ENCODE measurements at regions not wholly inside any gene's neighbourhood (a gene's known extent, or its start where the extent isn't known, plus 50 kb on each side); places are given as distances from the start of the nearest gene placed in this dataset.

DNA sequence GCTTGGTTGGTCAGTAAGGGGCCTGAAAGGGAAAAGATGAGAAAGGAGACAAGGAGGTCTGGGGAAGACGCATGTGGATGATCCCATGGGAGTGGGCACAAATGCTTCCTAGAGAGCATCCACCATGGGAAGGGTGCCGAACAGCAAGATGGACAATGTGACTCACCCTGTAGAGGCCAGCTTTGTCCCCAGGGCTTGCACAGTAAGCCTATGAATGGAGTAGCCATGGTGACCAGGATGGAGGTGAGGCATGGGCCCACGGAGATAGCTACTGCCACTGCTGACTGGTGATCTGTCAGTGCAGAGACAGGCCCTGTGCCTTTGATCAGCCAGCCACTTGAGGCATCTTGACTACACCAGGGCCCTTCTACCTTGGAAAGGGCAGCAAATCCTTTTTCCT lies 172.6 kb downstream of the HAUS1 start:
- TF ChIP-seq, protein P1, sequence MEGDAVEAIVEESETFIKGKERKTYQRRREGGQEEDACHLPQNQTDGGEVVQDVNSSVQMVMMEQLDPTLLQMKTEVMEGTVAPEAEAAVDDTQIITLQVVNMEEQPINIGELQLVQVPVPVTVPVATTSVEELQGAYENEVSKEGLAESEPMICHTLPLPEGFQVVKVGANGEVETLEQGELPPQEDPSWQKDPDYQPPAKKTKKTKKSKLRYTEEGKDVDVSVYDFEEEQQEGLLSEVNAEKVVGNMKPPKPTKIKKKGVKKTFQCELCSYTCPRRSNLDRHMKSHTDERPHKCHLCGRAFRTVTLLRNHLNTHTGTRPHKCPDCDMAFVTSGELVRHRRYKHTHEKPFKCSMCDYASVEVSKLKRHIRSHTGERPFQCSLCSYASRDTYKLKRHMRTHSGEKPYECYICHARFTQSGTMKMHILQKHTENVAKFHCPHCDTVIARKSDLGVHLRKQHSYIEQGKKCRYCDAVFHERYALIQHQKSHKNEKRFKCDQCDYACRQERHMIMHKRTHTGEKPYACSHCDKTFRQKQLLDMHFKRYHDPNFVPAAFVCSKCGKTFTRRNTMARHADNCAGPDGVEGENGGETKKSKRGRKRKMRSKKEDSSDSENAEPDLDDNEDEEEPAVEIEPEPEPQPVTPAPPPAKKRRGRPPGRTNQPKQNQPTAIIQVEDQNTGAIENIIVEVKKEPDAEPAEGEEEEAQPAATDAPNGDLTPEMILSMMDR (IDR thresholded peaks at IDR 0.05 in 2 of 3, conservative IDR thresholded peaks at IDR 0.05 in 1 of 3; ENCODE audit: borderline replicate concordance in 1 of 3, insufficient read depth in 1 of 3, low read depth in 2 of 3, low read length in 2 of 3), result no peak
- no peak for TF ChIP-seq YY1 (IDR thresholded peaks at IDR 0.05; ENCODE audit: extremely low read depth, insufficient replicate concordance, low read depth, low read length)
- no peak for TF ChIP-seq CEBPB (IDR thresholded peaks at IDR 0.05; ENCODE audit: low read depth)
- TF ChIP-seq SIN3A (IDR thresholded peaks at IDR 0.05; ENCODE audit: low read depth), result no peak
- TF ChIP-seq, protein P2, sequence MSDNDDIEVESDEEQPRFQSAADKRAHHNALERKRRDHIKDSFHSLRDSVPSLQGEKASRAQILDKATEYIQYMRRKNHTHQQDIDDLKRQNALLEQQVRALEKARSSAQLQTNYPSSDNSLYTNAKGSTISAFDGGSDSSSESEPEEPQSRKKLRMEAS (IDR thresholded peaks at IDR 0.05), result no peak
- TF ChIP-seq JUND (IDR thresholded peaks at IDR 0.05), result no peak
- no peak for TF ChIP-seq POLR2AphosphoS5 (IDR thresholded peaks at IDR 0.05; ENCODE audit: low read depth, low read length)
- no peak for TF ChIP-seq POLR2A (IDR thresholded peaks at IDR 0.05; ENCODE audit: borderline replicate concordance, extremely low read depth, insufficient read depth, insufficient read length)
- TF ChIP-seq ELF1 (IDR thresholded peaks at IDR 0.05; ENCODE audit: borderline replicate concordance, low read depth), result no peak

Measured in HCT116 (cell line).